GM23338 (cell line): ENCODE measurements at regions not wholly inside any gene's neighbourhood (a gene's known extent, or its start where the extent isn't known, plus 50 kb on each side); places are given as distances from the start of the nearest gene placed in this dataset.

ENCODE experiments used
- ATAC-seq: fragments of 200-7000 bp; cut with Tn5 transposase; 3 replicates; pipeline ENCODE4 v1.9.1; 2020
- DNase-seq: peaks from one replicate; pipeline ENCODE4 v3.0.0-alpha.2; 2015; ENCODE audit warnings: low spot score
- H2AFZ ChIP-seq: fragments of 200-600 bp; sonication (generic); 2 replicates; pipeline ENCODE4 v1.8.0; 2016; ENCODE audit warnings: antibody characterized with exemption, mild to moderate bottlenecking, moderate library complexity
- H3F3A ChIP-seq: fragments of 200-600 bp; sonication (generic); replicated peaks from 2 replicates; pipeline ENCODE4 v1.8.0; 2017; ENCODE audit warnings: antibody characterized with exemption, mixed run types, low read depth
- H3K27ac ChIP-seq: fragments of 200-600 bp; sonication (generic); 2 replicates; pipeline ENCODE4 v1.6.1; 2016; ENCODE audit warnings: low read depth
- H3K27me3 ChIP-seq: fragments of 200-600 bp; sonication (generic); 2 replicates; pipeline ENCODE4 v1.8.0; 2016; ENCODE audit warnings: mild to moderate bottlenecking, mixed run types, moderate library complexity; ENCODE audit not compliant: insufficient read depth
- H3K36me3 ChIP-seq: fragments of 200-600 bp; sonication (generic); 2 replicates; pipeline ENCODE4 v1.8.0; 2016; ENCODE audit warnings: mild to moderate bottlenecking; ENCODE audit not compliant: insufficient read depth
- H3K4me1 ChIP-seq: fragments of 200-600 bp; sonication (generic); 2 replicates; pipeline ENCODE4 v1.8.0; 2016; ENCODE audit warnings: mild to moderate bottlenecking, moderate library complexity; ENCODE audit not compliant: insufficient read depth
- H3K4me2 ChIP-seq: fragments of 200-600 bp; sonication (generic); 2 replicates; pipeline ENCODE4 v1.7.1; 2017; ENCODE audit warnings: mixed run types
- H3K4me3 ChIP-seq: fragments of 200-600 bp; sonication (generic); 2 replicates; pipeline ENCODE4 v1.6.1; 2016; ENCODE audit warnings: mixed run types
- H3K79me2 ChIP-seq: fragments of 200-600 bp; sonication (generic); replicated peaks from 2 replicates; pipeline ENCODE4 v1.8.0; 2017; ENCODE audit warnings: mild to moderate bottlenecking; ENCODE audit not compliant: insufficient read depth
- H3K9me2 ChIP-seq: fragments of 200-600 bp; sonication (generic); 2 replicates; pipeline ENCODE4 v1.8.0; 2017; ENCODE audit not compliant: insufficient read depth
- H4K20me1 ChIP-seq: fragments of 200-600 bp; sonication (generic); replicated peaks from 2 replicates; pipeline ENCODE4 v1.8.0; 2017; ENCODE audit warnings: mild to moderate bottlenecking; ENCODE audit not compliant: insufficient read depth
- H3K27ac Mint-ChIP-seq: 2 replicates; pipeline ENCODE4 v1.8.0; 2020; ENCODE audit warnings: inconsistent platforms, mild to moderate bottlenecking, moderate library complexity, mixed read lengths
- H3K27me3 Mint-ChIP-seq: 3 replicates; pipeline ENCODE4 v1.8.0; 2022; ENCODE audit warnings: low read depth, mild to moderate bottlenecking, moderate library complexity, mixed read lengths, inconsistent platforms; ENCODE audit not compliant: insufficient read depth, poor library complexity
- H3K36me3 Mint-ChIP-seq: 3 replicates; pipeline ENCODE4 v1.8.0; 2021; ENCODE audit warnings: low read depth, mild to moderate bottlenecking, inconsistent platforms, moderate library complexity, mixed read lengths
- H3K4me1 Mint-ChIP-seq: 3 replicates; pipeline ENCODE4 v1.8.0; 2020; ENCODE audit warnings: mild to moderate bottlenecking, inconsistent platforms, mixed read lengths
- H3K4me3 Mint-ChIP-seq: 3 replicates; pipeline ENCODE4 v1.8.0; 2021; ENCODE audit warnings: moderate library complexity, mild to moderate bottlenecking, inconsistent platforms, mixed read lengths
- H3K9me3 Mint-ChIP-seq: 3 replicates; pipeline ENCODE4 v1.8.0; 2020; ENCODE audit warnings: moderate library complexity, mild to moderate bottlenecking, inconsistent platforms, mixed read lengths
- CREB1 ChIP-seq: fragments of 250-450 bp; sonication (Bioruptor Pico); IDR thresholded peaks from 2 replicates; pipeline ENCODE4 v1.5.0; 2020; ENCODE audit warnings: low read depth, mild to moderate bottlenecking, moderate library complexity
- CTCF ChIP-seq, 2 experiments: fragments of 200-600 bp in 1 of 2; sonication (generic) in 1 of 2; conservative IDR thresholded peaks; 2 replicates each; pipeline versions ENCODE4 v1.5.1 to v1.6.1; 2016 to 2017; ENCODE audit warnings: antibody characterized with exemption in 2 of 2, low read depth in 2 of 2, mild to moderate bottlenecking in 2 of 2, moderate library complexity in 1 of 2
- ETS1 ChIP-seq: IDR thresholded peaks from 2 replicates; pipeline ENCODE4 v1.6.1; 2016; ENCODE audit warnings: antibody characterized with exemption
- EZH2phosphoT487 ChIP-seq: fragments of 200-600 bp; sonication (generic); IDR thresholded peaks from one replicate; pipeline ENCODE4 v1.8.1; 2018; ENCODE audit warnings: antibody characterized with exemption; ENCODE audit not compliant: unreplicated experiment
- JUNB ChIP-seq: IDR thresholded peaks from one replicate; pipeline ENCODE4 v1.6.1; 2016; ENCODE audit warnings: antibody characterized with exemption; ENCODE audit not compliant: unreplicated experiment
- POLR2AphosphoS5 ChIP-seq: IDR thresholded peaks from 2 replicates; pipeline ENCODE4 v1.6.1; 2016; ENCODE audit warnings: antibody characterized with exemption, low read depth
- REST ChIP-seq: IDR thresholded peaks from one replicate; pipeline ENCODE4 v1.6.1; 2018; ENCODE audit warnings: antibody characterized with exemption; ENCODE audit not compliant: unreplicated experiment
- ZNF114 ChIP-seq: fragments of 250-450 bp; sonication (Bioruptor Pico); IDR thresholded peaks from 2 replicates; pipeline ENCODE4 v1.5.0; 2020; ENCODE audit warnings: mild to moderate bottlenecking, moderate library complexity
- ZNF331 ChIP-seq: fragments of 250-450 bp; sonication (Bioruptor Pico); IDR thresholded peaks from 2 replicates; pipeline ENCODE4 v1.5.0; 2020; ENCODE audit warnings: low read depth, mild to moderate bottlenecking, moderate library complexity
- ZNF462 ChIP-seq: fragments of 250-450 bp; sonication (Bioruptor Pico); IDR thresholded peaks from 2 replicates; pipeline ENCODE4 v1.5.0; 2020; ENCODE audit warnings: mild to moderate bottlenecking, moderate library complexity

GRCh38 chr14:100644383-100644782 lies 57.2 kb upstream of the BEGAIN start:
- Mint-ChIP-seq H3K27me3 (peaks cover 2% of the 10 kb centered on the region), H3K4me1 (peaks cover 9% of the 10 kb centered on the region), H3K9me3 (no peaks in the 10 kb centered on the region; the same call in 2 of the 3 replicates), H3K4me3 (no peak overlapping the region), H3K36me3 (no peaks in the 10 kb centered on the region), H3K27ac (no peak overlapping the region)
- Histone ChIP-seq H2AFZ (no peak overlapping the region), H3K27me3 (no peaks in the 10 kb centered on the region), H3K27ac (no peak overlapping the region), H3K4me1 (peaks cover 10% of the 10 kb centered on the region), H3F3A (no peaks in the 10 kb centered on the region), H3K79me2 (no peaks in the 10 kb centered on the region), H3K4me2 (no peak overlapping the region), H3K36me3 (no peaks in the 10 kb centered on the region), H4K20me1 (no peaks in the 10 kb centered on the region), H3K4me3 (no peak overlapping the region), H3K9me2 (no peaks in the 10 kb centered on the region)
- TF ChIP-seq ZNF462 (CRISPR knock-in tag) (no peak), POLR2AphosphoS5 (no peak), JUNB (no peak), ZNF114 (CRISPR knock-in tag) (no peak)
- DNase-seq (no peak), ATAC-seq (no peak; the same call in 2 of the 3 replicates)

- Mint-ChIP-seq H3K9me3 (no peaks in the 10 kb centered on the region; the same call in 2 of the 3 replicates), H3K27ac (no peak overlapping the region), H3K4me3 (no peak overlapping the region), H3K27me3 (no peaks in the 10 kb centered on the region), H3K36me3 (no peaks in the 10 kb centered on the region), H3K4me1 (peaks cover 9% of the 10 kb centered on the region)
- Histone ChIP-seq H3K27ac (no peak overlapping the region), H3K27me3 (no peaks in the 10 kb centered on the region), H3K4me1 (peaks cover 10% of the 10 kb centered on the region), H3K9me2 (no peaks in the 10 kb centered on the region), H4K20me1 (no peaks in the 10 kb centered on the region), H2AFZ (peak overlapping the region; percentile 89), H3K36me3 (no peaks in the 10 kb centered on the region), H3F3A (no peaks in the 10 kb centered on the region), H3K4me2 (peak overlapping the region; percentile 68; the same call in 1 of the 2 replicates), H3K79me2 (no peaks in the 10 kb centered on the region), H3K4me3 (no peak overlapping the region)
- no peak for DNase-seq
- ATAC-seq, result no peak
- no peak for TF ChIP-seq POLR2AphosphoS5
- TF ChIP-seq ETS1, result no peak
- TF ChIP-seq REST, result no peak
- no peak for TF ChIP-seq CTCF (conservative IDR thresholded peaks at IDR 0.05; ENCODE audit: low read depth in 2 of 2)
- TF ChIP-seq EZH2phosphoT487, result no peak
- no peak for TF ChIP-seq CREB1 (CRISPR knock-in tag)
- TF ChIP-seq ZNF114 (CRISPR knock-in tag), result no peak
- no peak for TF ChIP-seq ZNF331 (CRISPR knock-in tag)
Measured at GRCh38 chr14:100644784-100645183, 57.6 kb upstream of the BEGAIN start.
